BE2C (cell line): ENCODE measurements at regions not wholly inside any gene's neighbourhood (a gene's known extent, or its start where the extent isn't known, plus 50 kb on each side); places are given as distances from the start of the nearest gene placed in this dataset.

Experiments used
- DNase-seq: peaks from one replicate; pipeline ENCODE4 v3.0.0-alpha.2; 2020
- H3K27me3 ChIP-seq: fragments of 250-450 bp; sonication (Bioruptor Pico); 2 replicates; pipeline ENCODE4 v1.5.1; 2020; ENCODE audit warnings: mild to moderate bottlenecking
- H3K36me3 ChIP-seq: fragments of 250-450 bp; sonication (Bioruptor Pico); 2 replicates; pipeline ENCODE4 v1.5.1; 2020; ENCODE audit warnings: mild to moderate bottlenecking
- H3K4me1 ChIP-seq: fragments of 250-450 bp; sonication (Bioruptor Pico); 2 replicates; pipeline ENCODE4 v1.5.1; 2020
- H3K4me3 ChIP-seq: 2 replicates; pipeline ENCODE4 v1.5.1; 2011; ENCODE audit warnings: low read depth, low read length
- H3K9me3 ChIP-seq: fragments of 250-450 bp; sonication (Bioruptor Pico); 2 replicates; pipeline ENCODE4 v1.5.1; 2020
- TF ChIP-seq, protein P1 (sequence below): IDR thresholded peaks from 2 replicates; pipeline ENCODE4 v1.5.1; 2012; ENCODE audit warnings: mild to moderate bottlenecking, low read depth, low read length

DNA sequence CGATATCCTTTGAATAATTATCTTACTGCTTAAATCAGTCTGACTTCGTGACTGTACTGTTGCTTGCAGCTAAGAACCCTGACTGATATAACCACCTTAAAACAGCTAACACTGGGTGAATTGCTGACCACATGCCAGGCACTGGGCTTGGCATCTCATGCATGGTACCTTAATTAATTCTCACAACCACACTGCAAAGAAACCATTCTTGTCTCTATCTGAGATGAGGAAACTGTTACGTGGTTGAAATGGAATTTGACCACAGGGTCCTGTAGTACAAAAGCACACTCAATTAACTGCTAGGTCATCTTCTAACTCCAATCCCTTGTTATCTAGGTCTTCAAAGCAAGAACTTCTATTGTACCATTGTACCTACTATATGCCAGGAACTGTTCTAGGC is 92.7 kb upstream of the PRICKLE2 start:
- DNase-seq, result no peak
- Histone ChIP-seq H3K36me3 (no peaks in the 10 kb centered on the region), H3K9me3 (no peaks in the 10 kb centered on the region), H3K4me3 (no peak overlapping the region), H3K27me3 (no peaks in the 10 kb centered on the region), H3K4me1 (no peaks in the 10 kb centered on the region)
- TF ChIP-seq, protein P1, sequence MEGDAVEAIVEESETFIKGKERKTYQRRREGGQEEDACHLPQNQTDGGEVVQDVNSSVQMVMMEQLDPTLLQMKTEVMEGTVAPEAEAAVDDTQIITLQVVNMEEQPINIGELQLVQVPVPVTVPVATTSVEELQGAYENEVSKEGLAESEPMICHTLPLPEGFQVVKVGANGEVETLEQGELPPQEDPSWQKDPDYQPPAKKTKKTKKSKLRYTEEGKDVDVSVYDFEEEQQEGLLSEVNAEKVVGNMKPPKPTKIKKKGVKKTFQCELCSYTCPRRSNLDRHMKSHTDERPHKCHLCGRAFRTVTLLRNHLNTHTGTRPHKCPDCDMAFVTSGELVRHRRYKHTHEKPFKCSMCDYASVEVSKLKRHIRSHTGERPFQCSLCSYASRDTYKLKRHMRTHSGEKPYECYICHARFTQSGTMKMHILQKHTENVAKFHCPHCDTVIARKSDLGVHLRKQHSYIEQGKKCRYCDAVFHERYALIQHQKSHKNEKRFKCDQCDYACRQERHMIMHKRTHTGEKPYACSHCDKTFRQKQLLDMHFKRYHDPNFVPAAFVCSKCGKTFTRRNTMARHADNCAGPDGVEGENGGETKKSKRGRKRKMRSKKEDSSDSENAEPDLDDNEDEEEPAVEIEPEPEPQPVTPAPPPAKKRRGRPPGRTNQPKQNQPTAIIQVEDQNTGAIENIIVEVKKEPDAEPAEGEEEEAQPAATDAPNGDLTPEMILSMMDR, result no peak

DNA sequence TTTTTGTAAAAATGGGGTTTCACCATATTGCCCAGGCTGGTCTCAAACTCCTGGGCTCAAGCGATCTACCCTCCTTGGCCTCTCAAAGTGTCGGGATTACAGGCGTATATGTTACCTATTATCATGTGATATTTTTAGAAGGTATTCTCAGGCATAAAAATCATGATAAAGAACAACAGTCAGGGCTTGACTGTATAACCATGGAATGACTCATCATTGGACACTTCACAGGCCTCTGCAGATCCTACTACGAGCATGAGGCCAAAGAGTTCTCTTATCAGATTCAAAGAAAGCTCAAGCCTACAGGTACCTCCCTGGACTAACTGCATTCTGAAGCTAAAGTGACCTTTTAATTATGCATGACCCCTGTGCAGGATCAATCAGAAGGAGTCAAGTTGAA is 91.7 kb upstream of the PRICKLE2 start:
- no peaks in the 10 kb centered on the region for H3K4me1 ChIP-seq
- TF ChIP-seq, protein P1, result no peak
- H3K27me3 ChIP-seq, result no peaks in the 10 kb centered on the region
- no peak for DNase-seq
- H3K4me3 ChIP-seq, result no peak overlapping the region
- no peaks in the 10 kb centered on the region for H3K36me3 ChIP-seq
- H3K9me3 ChIP-seq, result no peaks in the 10 kb centered on the region

DNA sequence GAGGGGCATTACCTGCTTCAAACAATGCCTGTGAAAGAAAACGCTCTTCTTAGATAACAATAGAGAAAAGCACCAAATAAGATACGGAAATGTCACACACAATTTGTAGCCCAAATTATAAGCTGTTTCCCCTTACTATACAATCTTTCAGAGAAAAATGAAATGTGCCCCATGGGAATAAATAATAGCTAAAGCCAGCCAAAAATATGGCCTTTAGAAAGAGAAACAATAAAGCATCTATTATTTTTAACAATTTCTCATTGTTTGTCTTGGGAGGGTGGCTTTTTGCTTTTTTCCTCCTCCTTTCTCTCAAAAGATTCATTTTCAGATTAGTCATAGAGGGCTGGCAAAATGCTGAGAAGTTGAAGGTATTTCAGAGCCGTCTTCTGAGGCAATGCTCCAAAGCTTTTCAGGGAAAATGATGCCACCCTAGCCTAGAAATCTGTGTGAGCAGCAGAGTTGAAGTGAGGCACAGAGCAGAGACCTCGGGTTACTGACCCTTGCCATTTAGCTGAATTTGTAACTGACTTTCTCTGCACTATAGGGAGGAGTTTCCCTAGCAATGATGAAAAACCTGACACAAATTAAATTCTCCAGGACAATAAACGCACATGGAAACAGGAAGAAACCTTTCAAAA is 86.3 kb upstream of the PRICKLE2 start:
- H3K4me1 ChIP-seq, result no peaks in the 10 kb centered on the region
- no peaks in the 10 kb centered on the region for H3K36me3 ChIP-seq
- TF ChIP-seq, protein P1, result no peak
- no peak for DNase-seq
- H3K27me3 ChIP-seq, result no peaks in the 10 kb centered on the region
- no peak overlapping the region for H3K4me3 ChIP-seq
- no peaks in the 10 kb centered on the region for H3K9me3 ChIP-seq

DNA sequence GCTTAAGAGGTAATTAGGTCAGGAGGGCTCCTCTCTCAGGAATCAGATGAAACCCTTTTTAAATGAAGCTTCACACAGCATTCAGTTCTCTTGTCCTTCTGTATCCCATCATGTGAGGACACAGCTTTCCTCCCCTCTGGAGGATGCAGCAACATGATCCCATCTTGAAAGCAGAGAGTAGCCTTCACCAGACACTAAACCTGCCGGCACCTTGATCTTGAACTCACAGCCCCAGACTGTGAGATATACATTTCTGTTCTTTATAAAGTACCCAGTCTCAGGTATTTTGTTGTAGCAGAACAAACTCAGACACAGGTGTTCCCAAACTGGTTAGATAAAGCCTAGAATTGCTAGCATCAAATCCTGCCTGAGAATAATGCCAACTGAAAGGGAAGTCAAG is 83.7 kb upstream of the PRICKLE2 start:
- no peaks in the 10 kb centered on the region for H3K4me1 ChIP-seq
- no peaks in the 10 kb centered on the region for H3K9me3 ChIP-seq
- no peak for DNase-seq
- H3K4me3 ChIP-seq, result no peak overlapping the region
- no peaks in the 10 kb centered on the region for H3K27me3 ChIP-seq
- TF ChIP-seq, protein P1, result no peak
- no peaks in the 10 kb centered on the region for H3K36me3 ChIP-seq

DNA sequence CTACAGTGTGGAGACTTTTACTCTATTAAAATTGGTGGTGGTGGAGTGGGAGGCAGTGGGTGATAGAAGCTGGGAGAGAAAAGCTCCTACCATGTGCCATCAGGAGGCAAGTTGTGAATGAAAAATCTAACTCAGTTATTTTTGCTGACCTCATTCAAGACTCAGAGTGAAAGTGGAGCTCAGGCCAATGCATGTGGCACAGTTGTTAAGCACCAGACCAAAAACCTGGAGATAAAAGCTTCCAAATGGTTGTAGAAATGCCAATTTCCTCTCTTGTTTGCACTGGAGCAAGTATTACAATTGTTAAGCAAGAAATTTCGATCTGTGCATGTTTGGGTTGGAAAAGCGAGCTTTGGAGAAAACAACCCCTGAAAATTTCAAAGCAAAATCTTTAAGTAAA is 81.5 kb upstream of the PRICKLE2 start:
- DNase-seq, result no peak
- TF ChIP-seq, protein P1, result no peak

DNA sequence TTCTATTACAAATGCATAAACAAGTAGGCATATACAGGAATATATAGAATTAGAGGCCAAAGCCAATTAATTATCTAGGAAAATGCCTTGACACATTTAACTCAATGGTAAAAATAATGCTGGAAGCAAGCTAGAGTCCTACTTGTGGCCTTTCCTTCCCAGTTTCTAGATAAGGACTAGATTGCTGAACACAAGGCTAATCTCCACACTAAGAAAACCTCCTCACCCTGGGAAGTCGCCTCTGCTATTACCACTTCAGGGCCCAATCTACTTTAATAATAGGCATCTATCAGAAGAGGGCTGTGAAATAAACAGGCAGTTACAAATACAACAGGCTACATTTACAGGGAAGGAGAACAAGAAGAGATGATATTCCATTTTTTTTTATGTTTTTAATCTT is 80.5 kb upstream of the PRICKLE2 start:
- Histone ChIP-seq H3K4me3 (no peak overlapping the region), H3K4me1 (no peaks in the 10 kb centered on the region), H3K9me3 (no peaks in the 10 kb centered on the region), H3K36me3 (no peaks in the 10 kb centered on the region), H3K27me3 (no peaks in the 10 kb centered on the region)
- TF ChIP-seq, protein P1, result no peak
- DNase-seq, result no peak

More for the DNA sequence above, 81.5 kb upstream of the PRICKLE2 start:
- Histone ChIP-seq H3K27me3 (no peaks in the 10 kb centered on the region), H3K4me3 (no peak overlapping the region), H3K36me3 (no peaks in the 10 kb centered on the region), H3K9me3 (no peaks in the 10 kb centered on the region), H3K4me1 (no peaks in the 10 kb centered on the region)
